ENCODE measurements at regions not wholly inside any gene's neighbourhood (a gene's known extent, or its start where the extent isn't known, plus 50 kb on each side); places are given as distances from the start of the nearest gene placed in this dataset.

DNA sequence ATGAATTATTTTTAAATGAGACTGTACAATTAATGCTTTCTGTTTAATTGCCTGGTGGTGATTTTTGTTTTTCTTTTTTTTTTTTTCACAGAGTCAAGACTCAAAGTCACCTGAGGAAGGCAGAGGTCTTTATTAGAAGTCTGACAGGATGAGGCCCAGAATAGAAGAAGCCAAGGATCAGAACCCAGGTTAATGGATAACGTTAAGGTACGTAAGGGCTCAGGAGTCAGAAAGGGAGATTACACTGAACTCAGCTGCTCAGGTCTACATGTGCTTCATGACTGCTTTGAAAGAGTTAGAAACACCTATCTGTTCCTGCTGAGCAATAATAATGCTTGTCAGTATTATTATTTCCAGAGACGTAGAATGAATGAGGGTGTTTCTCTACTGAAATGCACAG lies 196.5 kb downstream of the LRATD1 start:
- TF ChIP-seq, protein P1, sequence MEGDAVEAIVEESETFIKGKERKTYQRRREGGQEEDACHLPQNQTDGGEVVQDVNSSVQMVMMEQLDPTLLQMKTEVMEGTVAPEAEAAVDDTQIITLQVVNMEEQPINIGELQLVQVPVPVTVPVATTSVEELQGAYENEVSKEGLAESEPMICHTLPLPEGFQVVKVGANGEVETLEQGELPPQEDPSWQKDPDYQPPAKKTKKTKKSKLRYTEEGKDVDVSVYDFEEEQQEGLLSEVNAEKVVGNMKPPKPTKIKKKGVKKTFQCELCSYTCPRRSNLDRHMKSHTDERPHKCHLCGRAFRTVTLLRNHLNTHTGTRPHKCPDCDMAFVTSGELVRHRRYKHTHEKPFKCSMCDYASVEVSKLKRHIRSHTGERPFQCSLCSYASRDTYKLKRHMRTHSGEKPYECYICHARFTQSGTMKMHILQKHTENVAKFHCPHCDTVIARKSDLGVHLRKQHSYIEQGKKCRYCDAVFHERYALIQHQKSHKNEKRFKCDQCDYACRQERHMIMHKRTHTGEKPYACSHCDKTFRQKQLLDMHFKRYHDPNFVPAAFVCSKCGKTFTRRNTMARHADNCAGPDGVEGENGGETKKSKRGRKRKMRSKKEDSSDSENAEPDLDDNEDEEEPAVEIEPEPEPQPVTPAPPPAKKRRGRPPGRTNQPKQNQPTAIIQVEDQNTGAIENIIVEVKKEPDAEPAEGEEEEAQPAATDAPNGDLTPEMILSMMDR (conservative IDR thresholded peaks at IDR 0.05 in 1 of 2, IDR thresholded peaks at IDR 0.05 in 1 of 2; ENCODE audit: low read depth in 1 of 2, low read length in 2 of 2) = no peak
- no peak for TF ChIP-seq EZH2 (IDR thresholded peaks at IDR 0.05; ENCODE audit: low read length, missing control alignments)
